Fibroblast of the aortic adventitia (primary cell): ENCODE measurements at regions not wholly inside any gene's neighbourhood (a gene's known extent, or its start where the extent isn't known, plus 50 kb on each side); places are given as distances from the start of the nearest gene placed in this dataset.

Experiments
- DNase-seq: peaks from one replicate; pipeline ENCODE4 v3.0.0-alpha.2; 2010; ENCODE audit warnings: low read depth
- H3K4me3 ChIP-seq: 2 replicates; pipeline ENCODE4 v1.5.1; 2011; ENCODE audit warnings: low read depth, mild to moderate bottlenecking, control low read depth, low read length, moderate library complexity
- TF ChIP-seq, protein P1 (sequence below): IDR thresholded peaks from 2 replicates; pipeline ENCODE4 v1.5.1; 2011; ENCODE audit warnings: mild to moderate bottlenecking, low read length, control low read depth, inconsistent platforms; ENCODE audit not compliant: insufficient read depth

DNA sequence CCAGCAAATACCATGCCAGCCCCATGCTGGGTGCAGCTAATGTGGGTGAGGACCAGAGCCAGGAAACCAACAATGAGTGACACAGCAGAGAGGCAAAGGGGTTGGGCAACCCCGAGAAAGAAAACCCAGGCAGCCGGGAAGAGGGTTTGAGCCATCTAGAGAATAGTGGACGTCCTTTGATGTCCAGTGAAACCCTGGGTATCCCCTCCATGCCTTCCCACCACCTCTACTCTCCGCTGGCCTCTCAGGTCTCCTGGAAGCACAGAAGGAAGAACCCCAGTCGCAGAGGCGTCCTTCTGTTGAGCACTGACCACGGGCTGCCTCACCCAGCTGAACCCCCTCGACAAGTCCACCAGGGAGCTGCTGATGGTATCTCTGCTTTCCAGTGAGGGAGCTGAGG lies 657.4 kb upstream of the ID2 start:
- TF ChIP-seq, protein P1, sequence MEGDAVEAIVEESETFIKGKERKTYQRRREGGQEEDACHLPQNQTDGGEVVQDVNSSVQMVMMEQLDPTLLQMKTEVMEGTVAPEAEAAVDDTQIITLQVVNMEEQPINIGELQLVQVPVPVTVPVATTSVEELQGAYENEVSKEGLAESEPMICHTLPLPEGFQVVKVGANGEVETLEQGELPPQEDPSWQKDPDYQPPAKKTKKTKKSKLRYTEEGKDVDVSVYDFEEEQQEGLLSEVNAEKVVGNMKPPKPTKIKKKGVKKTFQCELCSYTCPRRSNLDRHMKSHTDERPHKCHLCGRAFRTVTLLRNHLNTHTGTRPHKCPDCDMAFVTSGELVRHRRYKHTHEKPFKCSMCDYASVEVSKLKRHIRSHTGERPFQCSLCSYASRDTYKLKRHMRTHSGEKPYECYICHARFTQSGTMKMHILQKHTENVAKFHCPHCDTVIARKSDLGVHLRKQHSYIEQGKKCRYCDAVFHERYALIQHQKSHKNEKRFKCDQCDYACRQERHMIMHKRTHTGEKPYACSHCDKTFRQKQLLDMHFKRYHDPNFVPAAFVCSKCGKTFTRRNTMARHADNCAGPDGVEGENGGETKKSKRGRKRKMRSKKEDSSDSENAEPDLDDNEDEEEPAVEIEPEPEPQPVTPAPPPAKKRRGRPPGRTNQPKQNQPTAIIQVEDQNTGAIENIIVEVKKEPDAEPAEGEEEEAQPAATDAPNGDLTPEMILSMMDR = no peak
- DNase-seq = no peak
- no peak overlapping the region for H3K4me3 ChIP-seq

GRCh38 chr2:8026381-8026780 lies 655.5 kb upstream of the ID2 start:
- TF ChIP-seq, protein P1 = no peak
- no peak for DNase-seq
- no peak overlapping the region for H3K4me3 ChIP-seq

- TF ChIP-seq, protein P1 = no peak
- H3K4me3 ChIP-seq = no peak overlapping the region
- DNase-seq = no peak
These were observed 654.5 kb upstream of the ID2 start for GRCh38 chr2:8027387-8027786.

GRCh38 chr2:8028036-8028435 lies 653.8 kb upstream of the ID2 start:
- TF ChIP-seq, protein P1 = no peak
- no peak for DNase-seq
- H3K4me3 ChIP-seq = no peak overlapping the region

GRCh38 chr2:8028436-8028835 lies 653.4 kb upstream of the ID2 start:
- no peak for DNase-seq
- TF ChIP-seq, protein P1 = no peak
- H3K4me3 ChIP-seq = no peak overlapping the region

- no peak for DNase-seq
- TF ChIP-seq, protein P1 = no peak
- no peak overlapping the region for H3K4me3 ChIP-seq
These were observed 652.9 kb upstream of the ID2 start for GRCh38 chr2:8028981-8029380.

- DNase-seq = peak; percentile 43
- H3K4me3 ChIP-seq = no peak overlapping the region
- TF ChIP-seq, protein P1 = no peak
These were observed 651.1 kb upstream of the ID2 start for GRCh38 chr2:8030573-8031303.
